Lower leg skin (tissue), 4 donors: ENCODE measurements at regions not wholly inside any gene's neighbourhood (a gene's known extent, or its start where the extent isn't known, plus 50 kb on each side); places are given as distances from the start of the nearest gene placed in this dataset.

Source experiments
- DNase-seq, 2 donors: peaks; one replicate each; pipeline ENCODE4 v3.0.0-alpha.2; 2019; ENCODE audit warnings: low spot score in 2 of 2
- H3K4me3 ChIP-seq: fragments of 200-600 bp; sonication (generic); 2 replicates; pipeline ENCODE4 v1.5.1; 2017; ENCODE audit warnings: mild to moderate bottlenecking, low read depth; ENCODE audit not compliant: poor library complexity, severe bottlenecking
- POLR2A ChIP-seq, 2 donors: fragments of 450-650 bp; IDR thresholded peaks; one replicate each; pipeline ENCODE4 v1.6.1; 2016 to 2017; ENCODE audit warnings: antibody characterized with exemption in 2 of 2, mild to moderate bottlenecking in 1 of 2, moderate library complexity in 1 of 2
- whole genome bisulfite sequencing, 2 donors: methylation state at CpG; one replicate each; pipeline ENCODE4 v1.1.5; 2018; 5-methylcytosine and 5-hydroxymethylcytosine counted together
- intact Hi-C: fragments of 100-400 bp; cut with DNase I; formaldehyde crosslinking; loops from one replicate; pipeline ENCODE4 v1.15.0; 2023; ENCODE audit warnings: low total_unique reads
- TF ChIP-seq, protein P1 (sequence below), 3 donors: fragments of 450-650 bp; IDR thresholded peaks; one replicate each; pipeline ENCODE4 v1.5.1; 2016; ENCODE audit warnings: antibody characterized with exemption in 3 of 3, mild to moderate bottlenecking in 3 of 3, moderate library complexity in 2 of 3

DNA sequence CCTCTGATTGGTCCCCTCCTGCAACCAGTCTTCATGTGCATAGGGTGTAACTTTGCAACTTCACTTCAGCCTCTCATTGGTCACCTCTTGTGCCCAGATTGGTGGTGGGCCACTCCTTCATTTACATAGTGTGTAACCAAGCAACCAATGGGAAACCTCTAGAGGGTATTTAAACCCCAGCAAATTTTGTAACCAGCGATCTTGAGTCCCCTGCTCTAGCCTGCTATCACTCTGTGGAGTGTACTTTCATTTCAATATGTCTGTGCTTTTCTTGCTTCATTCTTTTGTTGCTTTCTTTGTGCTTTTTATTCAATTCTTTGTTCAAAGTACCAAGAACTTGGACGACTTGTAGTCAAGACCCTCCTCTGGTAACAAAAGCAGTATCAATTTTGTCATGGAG lies 1336.9 kb upstream of the SPRY2 start:
- TF ChIP-seq POLR2A (IDR thresholded peaks at IDR 0.05): no peak
- TF ChIP-seq, protein P1, sequence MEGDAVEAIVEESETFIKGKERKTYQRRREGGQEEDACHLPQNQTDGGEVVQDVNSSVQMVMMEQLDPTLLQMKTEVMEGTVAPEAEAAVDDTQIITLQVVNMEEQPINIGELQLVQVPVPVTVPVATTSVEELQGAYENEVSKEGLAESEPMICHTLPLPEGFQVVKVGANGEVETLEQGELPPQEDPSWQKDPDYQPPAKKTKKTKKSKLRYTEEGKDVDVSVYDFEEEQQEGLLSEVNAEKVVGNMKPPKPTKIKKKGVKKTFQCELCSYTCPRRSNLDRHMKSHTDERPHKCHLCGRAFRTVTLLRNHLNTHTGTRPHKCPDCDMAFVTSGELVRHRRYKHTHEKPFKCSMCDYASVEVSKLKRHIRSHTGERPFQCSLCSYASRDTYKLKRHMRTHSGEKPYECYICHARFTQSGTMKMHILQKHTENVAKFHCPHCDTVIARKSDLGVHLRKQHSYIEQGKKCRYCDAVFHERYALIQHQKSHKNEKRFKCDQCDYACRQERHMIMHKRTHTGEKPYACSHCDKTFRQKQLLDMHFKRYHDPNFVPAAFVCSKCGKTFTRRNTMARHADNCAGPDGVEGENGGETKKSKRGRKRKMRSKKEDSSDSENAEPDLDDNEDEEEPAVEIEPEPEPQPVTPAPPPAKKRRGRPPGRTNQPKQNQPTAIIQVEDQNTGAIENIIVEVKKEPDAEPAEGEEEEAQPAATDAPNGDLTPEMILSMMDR (IDR thresholded peaks at IDR 0.05): no peak
- H3K4me3 ChIP-seq: no peak overlapping the region
- 83 to 84% methylated on average over 2 of the region's 2 CpGs for WGBS, 2 donors
- intact Hi-C loops: no loop called here
- no peak for DNase-seq

DNA sequence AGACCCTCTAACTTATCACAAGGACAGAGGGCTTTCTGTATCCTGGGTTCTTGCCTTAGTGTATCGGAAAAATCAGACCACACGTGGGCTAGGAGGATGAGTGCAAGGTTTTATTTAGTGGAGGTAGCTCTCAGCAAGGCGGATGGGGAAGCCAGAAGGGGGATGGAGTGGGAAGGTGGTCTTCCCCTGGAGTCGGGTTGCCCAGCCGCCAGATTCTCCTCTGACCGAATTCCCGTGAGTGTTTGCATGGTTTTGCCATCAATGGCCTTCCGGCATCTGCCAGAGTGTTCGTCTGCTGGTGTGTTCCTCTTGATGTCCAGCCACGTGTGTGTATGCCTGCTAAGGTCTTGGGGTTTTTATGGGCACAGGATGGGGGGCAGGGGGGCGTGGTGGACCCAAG lies 1335.1 kb upstream of the SPRY2 start:
- WGBS, 2 donors: 92 to 94% methylated on average over 11 of the region's 11 CpGs
- TF ChIP-seq, protein P1 (IDR thresholded peaks at IDR 0.05): no peak
- TF ChIP-seq POLR2A (IDR thresholded peaks at IDR 0.05): no peak
- no peak for DNase-seq
- no peak overlapping the region for H3K4me3 ChIP-seq
- intact Hi-C loops: no loop called here

DNA sequence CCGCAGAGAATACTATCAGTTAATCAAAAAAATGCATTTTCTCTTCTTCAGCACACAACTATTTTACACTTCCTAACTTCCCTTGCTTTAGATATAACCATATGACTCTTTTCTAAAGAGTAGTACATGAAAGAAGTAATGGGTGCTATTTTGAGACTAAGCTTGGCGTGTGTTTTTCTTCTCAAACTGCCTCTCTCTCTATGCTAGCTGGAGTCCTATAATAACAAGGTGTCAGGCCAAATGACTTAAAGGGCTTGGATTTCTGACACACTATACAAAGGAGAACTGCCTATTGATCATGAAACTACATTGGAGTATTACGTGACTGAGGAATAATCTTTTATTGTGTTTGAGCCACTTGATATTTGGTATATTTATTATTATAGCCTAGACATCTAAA lies 1330.1 kb upstream of the SPRY2 start:
- WGBS, 2 donors: 84 to 92% methylated on average over 3 of the region's 3 CpGs
- no peak for DNase-seq
- H3K4me3 ChIP-seq: no peak overlapping the region
- intact Hi-C loops: no loop called here
- TF ChIP-seq, protein P1 (IDR thresholded peaks at IDR 0.05): no peak
- TF ChIP-seq POLR2A (IDR thresholded peaks at IDR 0.05): no peak

DNA sequence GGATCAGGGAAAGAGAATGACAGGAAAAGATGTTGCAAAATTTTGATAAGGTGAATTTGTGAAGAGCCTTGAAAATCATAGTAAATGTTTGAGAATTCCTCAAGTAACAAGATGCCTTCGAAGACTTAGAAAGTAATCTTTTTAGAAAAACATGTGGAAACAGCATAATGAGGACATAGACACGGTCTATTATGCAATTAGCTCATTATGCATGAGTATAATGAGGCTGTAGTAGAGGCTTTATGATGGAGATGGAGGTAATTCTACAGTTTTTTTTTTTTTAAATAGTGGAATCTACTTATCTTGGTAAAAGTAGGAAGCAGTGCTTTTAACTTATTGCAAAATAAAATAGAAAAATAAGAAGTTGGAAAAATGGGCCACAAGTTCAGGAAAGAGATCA lies 1329.1 kb upstream of the SPRY2 start:
- 61 to 66% methylated on average over 2 of the region's 2 CpGs for WGBS, 2 donors
- DNase-seq: no peak
- TF ChIP-seq, protein P1 (IDR thresholded peaks at IDR 0.05): no peak
- no peak for TF ChIP-seq POLR2A (IDR thresholded peaks at IDR 0.05)
- no peak overlapping the region for H3K4me3 ChIP-seq
- intact Hi-C loops: no loop called here

DNA sequence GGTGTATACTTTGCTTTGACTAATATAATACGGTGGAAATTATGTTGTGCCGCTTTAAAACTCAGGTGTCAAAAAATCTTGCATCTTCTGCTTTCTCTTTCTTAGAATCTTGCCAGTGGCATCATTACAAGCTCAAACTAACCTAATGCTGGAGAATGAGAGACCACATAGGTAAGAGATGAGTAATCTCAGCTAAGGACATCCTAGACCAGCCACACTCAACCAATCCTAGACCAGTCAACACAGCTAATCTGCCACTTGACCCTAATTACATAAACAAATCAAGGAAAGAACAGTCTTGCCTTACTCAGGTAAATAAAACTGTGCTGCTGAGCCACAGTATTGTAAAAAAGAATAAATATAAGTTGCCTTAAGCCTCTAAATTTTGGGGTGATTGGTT lies 1323.9 kb upstream of the SPRY2 start:
- DNase-seq: no peak
- no peak for TF ChIP-seq POLR2A (IDR thresholded peaks at IDR 0.05)
- TF ChIP-seq, protein P1 (IDR thresholded peaks at IDR 0.05): no peak
- H3K4me3 ChIP-seq: no peak overlapping the region
- WGBS, 2 donors: 93 to 98% methylated on average over 2 of the region's 2 CpGs
- intact Hi-C loops: no loop called here

DNA sequence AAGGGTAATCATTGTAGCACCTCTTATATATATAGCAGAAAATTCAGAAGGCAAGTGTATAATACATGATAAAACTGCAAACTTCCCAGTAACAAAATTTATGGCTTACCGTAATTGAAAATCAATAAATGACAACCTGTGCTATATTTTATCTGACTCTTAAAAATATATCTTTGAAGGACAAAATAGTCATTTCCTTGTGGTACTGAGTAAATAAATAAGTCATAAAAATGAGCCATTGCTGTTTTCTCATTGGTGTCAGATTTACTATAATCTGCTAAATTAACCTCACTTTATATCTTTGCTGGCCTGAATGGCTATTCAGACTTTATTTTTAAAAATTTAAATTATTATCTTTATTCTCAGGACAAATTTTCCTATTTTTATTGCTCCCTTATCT lies 1319.1 kb upstream of the SPRY2 start:
- no peak overlapping the region for H3K4me3 ChIP-seq
- TF ChIP-seq, protein P1 (IDR thresholded peaks at IDR 0.05): no peak
- no peak for TF ChIP-seq POLR2A (IDR thresholded peaks at IDR 0.05)
- no peak for DNase-seq
- WGBS, 2 donors: 92 to 95% methylated on average over 1 of the region's 1 CpG
- intact Hi-C loops: no loop called here
